Pancreas (tissue), 10 donors: ENCODE measurements at regions not wholly inside any gene's neighbourhood (a gene's known extent, or its start where the extent isn't known, plus 50 kb on each side); places are given as distances from the start of the nearest gene placed in this dataset.

Experiments used
- ATAC-seq, 4 donors: fragments of 200-7000 bp; cut with Tn5 transposase; one replicate each; pipeline versions ENCODE4 v1.8.0 to v1.9.1; 2020; ENCODE audit warnings: mild to moderate bottlenecking in 4 of 4, moderate library complexity in 4 of 4
- DNase-seq, 6 donors: peaks; one replicate each; pipeline ENCODE4 v3.0.0-alpha.2; 2020
- FAIRE-seq: peaks from 2 replicates; lab custom pipeline; 2012; peaks lifted over from hg19 to GRCh38; lab: Jason Lieb, UNC
- H3K27ac ChIP-seq, 4 donors: fragments of 200-600 bp; sonication (generic); 1 replicate in 3 of 4; 2 replicates in 1 of 4; pipeline versions ENCODE4 v1.5.0 to v1.8.0; 2020
- H3K27me3 ChIP-seq, 4 donors: fragments of 200-600 bp; one replicate each; pipeline ENCODE4 v1.8.0; 2021
- H3K36me3 ChIP-seq, 3 donors: fragments of 200-600 bp; sonication (generic) in 1 of 3; one replicate each; pipeline versions ENCODE4 v1.5.0 to v1.8.0; 2020 to 2021
- H3K4me1 ChIP-seq, 3 donors: fragments of 200-600 bp; one replicate each; pipeline ENCODE4 v1.8.0; 2021
- H3K4me3 ChIP-seq, 4 donors: fragments of 200-600 bp; sonication (generic) in 2 of 4; one replicate each; pipeline versions ENCODE4 v1.5.0 to v1.8.0; 2020 to 2021
- H3K9me3 ChIP-seq, 4 donors: fragments of 200-600 bp; one replicate each; pipeline ENCODE4 v1.8.0; 2021
- CTCF ChIP-seq, 4 donors: fragments of 200-600 bp; sonication (generic) in 3 of 4; IDR thresholded peaks; one replicate each; pipeline versions ENCODE4 v1.5.0 to v1.8.0; 2021; ENCODE audit warnings: antibody characterized with exemption in 4 of 4
- WGBS, 2 donors: extraction: QIAGEN DNeasy Blood & Tissue Kit; methylation state at CpG; one replicate each; pipeline ENCODE4 v1.1.7; 2013; 5-methylcytosine and 5-hydroxymethylcytosine counted together
- intact Hi-C, 3 donors: fragments of 100-400 bp; cut with DNase I; formaldehyde crosslinking; loops; one replicate each; pipeline versions ENCODE4 v1.11.1 to v1.14.2; 2022
- donor health status: healthy with polysubstance abuse.
- donor health status: DM: no; HTN: no; CAD: no; lungs with moderate emphysema.
- donor health status: DM: no; HTN: no; CAD: no.
- donor health status: control.
- donor health status: control.
- donor health status: Bipolar disorder and iron deficiency.
- donor health status: DM: yes; HTN: yes; CAD: no.
- donor health status: DM: no; HTN: no; CAD: no.
- donor health status: DM: no; HTN: no; CAD: no.
- donor health status: DM: yes; HTN: yes; CAD: no.

GRCh38 chr2:118356051-118356450 lies 267.8 kb downstream of the INSIG2 start:
- ATAC-seq (no peak), FAIRE-seq (no peak), DNase-seq (no peak)
- WGBS, 2 donors: 76 to 80% methylated on average over 1 of the region's 1 CpG
- no peaks in the 10 kb centered on the region for H3K36me3 ChIP-seq
- intact Hi-C loops: no loop called here
- H3K4me3 ChIP-seq: no peak overlapping the region
- no peak overlapping the region for H3K27ac ChIP-seq
- no peaks in the 10 kb centered on the region for H3K27me3 ChIP-seq
- no peak for TF ChIP-seq CTCF (IDR thresholded peaks at IDR 0.05)
- no peaks in the 10 kb centered on the region for H3K4me1 ChIP-seq
- H3K9me3 ChIP-seq: no peaks in the 10 kb centered on the region

- intact Hi-C loops: no loop called here
- ATAC-seq (no peak), FAIRE-seq (no peak), DNase-seq (no peak)
- H3K27ac ChIP-seq: no peak overlapping the region
- H3K36me3 ChIP-seq: no peaks in the 10 kb centered on the region
- no peaks in the 10 kb centered on the region for H3K27me3 ChIP-seq
- no peaks in the 10 kb centered on the region for H3K9me3 ChIP-seq
- H3K4me3 ChIP-seq: no peak overlapping the region
- 55 to 59% methylated on average over 2 of the region's 2 CpGs for WGBS, 2 donors
- no peaks in the 10 kb centered on the region for H3K4me1 ChIP-seq
- TF ChIP-seq CTCF (IDR thresholded peaks at IDR 0.05): no peak
Measured at GRCh38 chr2:118351796-118352195, 263.5 kb downstream of the INSIG2 start.

GRCh38 chr2:118350621-118351020 lies 262.4 kb downstream of the INSIG2 start:
- WGBS, 2 donors: 38% methylated on average over 1 of the region's 1 CpG
- DNase-seq: no peak
- Histone ChIP-seq H3K9me3 (no peaks in the 10 kb centered on the region), H3K27me3 (no peaks in the 10 kb centered on the region), H3K27ac (no peak overlapping the region), H3K4me1 (no peaks in the 10 kb centered on the region), H3K36me3 (no peaks in the 10 kb centered on the region), H3K4me3 (no peak overlapping the region)
- intact Hi-C loops: no loop called here
- FAIRE-seq: no peak
- no peak for ATAC-seq
- TF ChIP-seq CTCF (IDR thresholded peaks at IDR 0.05): no peak

DNA sequence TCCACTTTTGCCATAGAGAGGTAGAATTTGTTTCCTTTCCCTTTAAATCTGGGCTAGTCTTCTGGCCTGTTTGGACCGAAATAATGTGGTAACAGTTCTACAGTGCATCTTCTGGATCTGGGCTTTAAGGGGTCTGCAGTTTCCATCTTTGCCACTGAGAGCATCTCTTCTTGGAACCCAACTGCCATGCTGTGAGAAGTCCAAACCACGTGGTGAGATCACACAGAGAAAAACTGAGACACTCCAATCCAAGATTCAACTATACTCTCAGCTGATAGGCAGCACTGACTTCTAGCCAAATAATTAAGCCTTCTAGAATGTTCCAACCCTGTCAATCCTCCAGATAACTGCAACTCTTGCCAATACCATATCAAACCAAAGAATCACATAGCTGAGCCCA lies 261.1 kb downstream of the INSIG2 start:
- Histone ChIP-seq H3K4me3 (no peak overlapping the region), H3K27me3 (no peaks in the 10 kb centered on the region), H3K4me1 (no peaks in the 10 kb centered on the region), H3K27ac (no peak overlapping the region), H3K36me3 (no peaks in the 10 kb centered on the region), H3K9me3 (no peaks in the 10 kb centered on the region)
- no peak for DNase-seq
- intact Hi-C loops: no loop called here
- no peak for ATAC-seq
- 60 to 61% methylated on average over 2 of the region's 2 CpGs for WGBS, 2 donors
- TF ChIP-seq CTCF (IDR thresholded peaks at IDR 0.05): no peak
- FAIRE-seq: no peak

GRCh38 chr2:118348380-118349034 lies 260.2 kb downstream of the INSIG2 start:
- no peak for FAIRE-seq
- Histone ChIP-seq H3K36me3 (no peaks in the 10 kb centered on the region), H3K27me3 (no peaks in the 10 kb centered on the region), H3K9me3 (no peaks in the 10 kb centered on the region), H3K4me1 (no peaks in the 10 kb centered on the region), H3K4me3 (no peak overlapping the region), H3K27ac (no peak overlapping the region)
- WGBS, 2 donors: 47 to 51% methylated on average over 4 of the region's 4 CpGs
- TF ChIP-seq CTCF (IDR thresholded peaks at IDR 0.05): no peak
- no peak for DNase-seq
- ATAC-seq: no peak
- intact Hi-C loops: no loop called here
